ENCODE measurements at regions not wholly inside any gene's neighbourhood (a gene's known extent, or its start where the extent isn't known, plus 50 kb on each side); places are given as distances from the start of the nearest gene placed in this dataset.
"Not testable (repeated sequence)": the region's sequence is repeated elsewhere in the genome, so short reads cannot be mapped to it uniquely, and the experiment has no call there.

DNA sequence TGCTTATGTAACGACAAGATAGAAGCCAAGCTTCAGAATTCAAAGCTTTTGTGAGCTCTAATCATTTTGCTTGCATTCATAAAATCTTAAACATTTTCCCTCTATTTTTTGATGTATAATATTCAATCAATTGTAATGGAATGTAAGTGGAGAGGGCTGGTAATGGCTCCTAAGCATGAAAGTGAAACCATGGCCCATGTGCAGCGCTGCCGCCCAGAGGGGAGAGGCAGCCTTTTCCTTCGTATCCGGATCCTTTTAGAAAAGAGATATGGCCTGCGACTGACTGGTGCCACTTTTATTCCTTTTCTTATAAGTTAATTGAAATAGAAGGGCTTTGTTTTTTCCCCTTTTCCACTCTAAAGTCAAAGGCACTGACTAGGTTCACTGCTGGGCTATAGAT lies 178.9 kb upstream of the POMZP3 start:
- ATAC-seq (ENCODE audit: low read depth), result peak; percentile 76
- H3K9me3 ChIP-seq (ENCODE audit: severe bottlenecking); H3K27me3 ChIP-seq (ENCODE audit: insufficient read depth, poor library complexity, severe bottlenecking); H3K36me3 ChIP-seq (ENCODE audit: low read depth); H3K4me1 ChIP-seq (ENCODE audit: insufficient read depth, poor library complexity, severe bottlenecking); H3K27ac ChIP-seq (ENCODE audit: poor library complexity, severe bottlenecking); H3K4me3 ChIP-seq (ENCODE audit: severe bottlenecking); DNase-seq (ENCODE audit: low spot score): not testable (repeated sequence)
- TF ChIP-seq, protein P1, sequence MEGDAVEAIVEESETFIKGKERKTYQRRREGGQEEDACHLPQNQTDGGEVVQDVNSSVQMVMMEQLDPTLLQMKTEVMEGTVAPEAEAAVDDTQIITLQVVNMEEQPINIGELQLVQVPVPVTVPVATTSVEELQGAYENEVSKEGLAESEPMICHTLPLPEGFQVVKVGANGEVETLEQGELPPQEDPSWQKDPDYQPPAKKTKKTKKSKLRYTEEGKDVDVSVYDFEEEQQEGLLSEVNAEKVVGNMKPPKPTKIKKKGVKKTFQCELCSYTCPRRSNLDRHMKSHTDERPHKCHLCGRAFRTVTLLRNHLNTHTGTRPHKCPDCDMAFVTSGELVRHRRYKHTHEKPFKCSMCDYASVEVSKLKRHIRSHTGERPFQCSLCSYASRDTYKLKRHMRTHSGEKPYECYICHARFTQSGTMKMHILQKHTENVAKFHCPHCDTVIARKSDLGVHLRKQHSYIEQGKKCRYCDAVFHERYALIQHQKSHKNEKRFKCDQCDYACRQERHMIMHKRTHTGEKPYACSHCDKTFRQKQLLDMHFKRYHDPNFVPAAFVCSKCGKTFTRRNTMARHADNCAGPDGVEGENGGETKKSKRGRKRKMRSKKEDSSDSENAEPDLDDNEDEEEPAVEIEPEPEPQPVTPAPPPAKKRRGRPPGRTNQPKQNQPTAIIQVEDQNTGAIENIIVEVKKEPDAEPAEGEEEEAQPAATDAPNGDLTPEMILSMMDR (IDR thresholded peaks at IDR 0.05; ENCODE audit: poor library complexity, severe bottlenecking), result peak; percentile 28

DNA sequence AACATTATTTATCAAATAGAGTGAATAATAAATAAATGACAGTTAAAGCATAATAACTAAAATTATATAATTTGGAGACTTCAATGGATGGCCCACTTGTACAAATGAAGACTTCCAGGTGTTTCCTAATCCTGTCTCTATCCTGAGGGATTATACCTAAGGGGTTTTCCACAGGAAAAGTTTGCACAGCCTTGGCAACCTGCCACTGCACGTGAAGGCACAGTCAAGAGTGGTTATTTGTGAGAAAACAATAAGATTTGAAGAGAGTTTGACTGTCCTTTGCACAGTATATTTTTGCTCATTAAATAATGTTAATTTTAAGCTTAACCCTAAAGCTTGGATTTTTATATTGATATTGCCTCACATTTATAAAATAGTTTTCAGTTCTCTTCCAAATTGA lies 178.2 kb upstream of the POMZP3 start:
- not testable (repeated sequence) for DNase-seq (ENCODE audit: low spot score); ATAC-seq (ENCODE audit: low read depth); H3K27me3 ChIP-seq (ENCODE audit: insufficient read depth, poor library complexity, severe bottlenecking); H3K4me3 ChIP-seq (ENCODE audit: severe bottlenecking); H3K36me3 ChIP-seq (ENCODE audit: low read depth); H3K4me1 ChIP-seq (ENCODE audit: insufficient read depth, poor library complexity, severe bottlenecking); H3K27ac ChIP-seq (ENCODE audit: poor library complexity, severe bottlenecking); H3K9me3 ChIP-seq (ENCODE audit: severe bottlenecking)

DNA sequence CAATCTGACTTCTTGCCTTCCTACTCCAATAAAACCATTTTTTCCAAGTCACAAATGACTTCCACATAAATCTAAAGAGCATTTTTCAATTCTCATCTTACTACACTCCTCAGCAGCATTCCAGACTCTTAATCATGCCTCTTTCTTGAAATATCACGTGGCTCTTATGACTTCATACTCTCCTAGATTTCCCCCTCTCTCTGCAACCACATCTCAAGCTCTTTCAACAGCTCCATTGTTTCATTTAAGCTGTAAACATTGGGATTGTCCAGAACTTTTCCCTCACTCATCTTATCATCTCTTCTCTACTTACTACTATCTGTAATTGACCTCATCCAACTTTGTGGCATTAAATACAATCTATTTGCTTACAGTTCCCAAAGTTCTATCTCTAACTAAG lies 170.6 kb upstream of the POMZP3 start:
- peak; percentile 55; the same call in 1 of the 3 replicates for ATAC-seq (ENCODE audit: low read depth)
- not testable (repeated sequence) for H3K4me1 ChIP-seq (ENCODE audit: insufficient read depth, poor library complexity, severe bottlenecking); H3K4me3 ChIP-seq (ENCODE audit: severe bottlenecking); H3K9me3 ChIP-seq (ENCODE audit: severe bottlenecking); H3K36me3 ChIP-seq (ENCODE audit: low read depth); H3K27ac ChIP-seq (ENCODE audit: poor library complexity, severe bottlenecking); H3K27me3 ChIP-seq (ENCODE audit: insufficient read depth, poor library complexity, severe bottlenecking); DNase-seq (ENCODE audit: low spot score)

DNA sequence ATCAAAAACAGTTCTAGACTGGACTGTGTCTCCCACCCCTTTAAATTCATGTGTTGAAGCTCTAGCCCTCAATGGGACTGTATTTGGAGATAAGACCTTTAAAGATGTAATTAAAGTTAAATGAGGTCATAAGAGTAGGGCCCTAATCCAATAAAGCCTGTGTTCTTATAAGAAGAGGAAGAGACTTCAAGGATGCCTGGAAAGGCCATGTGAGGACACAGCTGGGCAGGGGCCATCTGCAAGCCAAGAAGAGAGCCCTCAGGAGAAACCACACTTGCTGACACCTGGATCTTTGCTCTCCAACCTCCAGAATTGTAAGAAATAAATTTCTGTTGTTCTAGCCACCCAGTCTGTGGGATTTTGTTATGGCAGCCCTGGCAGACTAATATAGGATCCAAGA lies 153.6 kb upstream of the POMZP3 start:
- H3K4me1 ChIP-seq (ENCODE audit: insufficient read depth, poor library complexity, severe bottlenecking); DNase-seq (ENCODE audit: low spot score); H3K27me3 ChIP-seq (ENCODE audit: insufficient read depth, poor library complexity, severe bottlenecking); H3K9me3 ChIP-seq (ENCODE audit: severe bottlenecking); H3K36me3 ChIP-seq (ENCODE audit: low read depth); ATAC-seq (ENCODE audit: low read depth); H3K4me3 ChIP-seq (ENCODE audit: severe bottlenecking); H3K27ac ChIP-seq (ENCODE audit: poor library complexity, severe bottlenecking): not testable (repeated sequence)

DNA sequence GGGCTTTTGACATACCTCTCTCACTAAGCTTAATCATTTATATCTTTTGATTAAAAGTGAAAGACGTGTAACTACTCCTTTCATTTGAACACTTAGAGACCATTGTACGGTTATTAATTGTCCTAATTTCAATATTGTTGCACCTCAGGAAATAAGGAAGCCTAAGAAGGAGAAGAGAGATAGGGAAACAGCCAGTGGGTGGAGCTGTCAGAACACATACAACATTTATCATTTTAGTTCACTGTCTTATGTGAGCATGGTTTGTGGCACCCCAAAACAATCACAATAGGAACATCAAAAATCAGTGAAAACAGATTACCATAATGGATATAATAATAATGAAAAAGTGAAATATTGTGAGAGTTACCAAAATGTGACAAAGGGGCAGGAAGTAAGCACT lies 147.2 kb upstream of the POMZP3 start:
- not testable (repeated sequence) for H3K27me3 ChIP-seq (ENCODE audit: insufficient read depth, poor library complexity, severe bottlenecking); H3K9me3 ChIP-seq (ENCODE audit: severe bottlenecking); H3K4me3 ChIP-seq (ENCODE audit: severe bottlenecking); H3K4me1 ChIP-seq (ENCODE audit: insufficient read depth, poor library complexity, severe bottlenecking); ATAC-seq (ENCODE audit: low read depth); H3K27ac ChIP-seq (ENCODE audit: poor library complexity, severe bottlenecking); DNase-seq (ENCODE audit: low spot score); H3K36me3 ChIP-seq (ENCODE audit: low read depth)

DNA sequence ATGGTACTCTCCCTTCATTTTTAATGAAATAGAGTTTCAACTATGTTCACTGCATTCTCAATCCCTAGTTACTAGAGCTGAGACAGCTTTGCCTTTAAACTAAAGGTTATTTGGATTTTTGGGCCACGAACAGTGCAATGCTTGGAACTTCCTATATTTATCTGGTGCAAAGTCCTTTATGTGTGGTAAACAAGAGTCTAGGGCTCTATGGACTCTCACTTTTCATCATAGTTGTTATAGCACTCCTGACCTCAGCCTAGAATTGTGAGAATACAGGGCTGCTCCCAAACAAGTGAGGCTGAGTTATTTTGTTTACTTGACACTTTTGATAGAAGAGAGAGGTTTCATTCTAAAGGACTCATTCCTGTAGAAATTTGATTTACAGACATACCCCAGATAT lies 144.9 kb upstream of the POMZP3 start:
- H3K27me3 ChIP-seq (ENCODE audit: insufficient read depth, poor library complexity, severe bottlenecking); ATAC-seq (ENCODE audit: low read depth); H3K27ac ChIP-seq (ENCODE audit: poor library complexity, severe bottlenecking); H3K4me1 ChIP-seq (ENCODE audit: insufficient read depth, poor library complexity, severe bottlenecking); H3K36me3 ChIP-seq (ENCODE audit: low read depth); H3K4me3 ChIP-seq (ENCODE audit: severe bottlenecking); DNase-seq (ENCODE audit: low spot score); H3K9me3 ChIP-seq (ENCODE audit: severe bottlenecking): not testable (repeated sequence)

DNA sequence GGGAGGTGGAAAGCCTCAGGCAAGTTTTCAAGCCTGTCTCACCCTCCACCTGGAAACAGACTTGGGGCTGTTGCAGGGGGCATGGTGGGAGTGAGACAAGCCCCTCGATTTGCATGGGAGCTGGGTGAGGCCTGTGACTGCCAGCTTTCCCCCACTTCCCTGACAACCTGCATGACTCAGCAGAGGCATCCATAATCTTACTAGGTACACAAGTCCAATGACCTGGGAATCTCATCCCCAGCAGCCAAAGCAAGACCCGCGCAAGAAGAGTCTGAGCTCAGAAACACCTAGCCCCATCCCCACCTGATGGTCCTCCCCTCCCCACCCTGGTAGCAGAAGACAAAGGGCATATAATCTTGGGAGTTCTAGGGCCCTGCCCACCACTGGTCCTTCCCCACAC lies 136.9 kb upstream of the POMZP3 start:
- H3K27ac ChIP-seq (ENCODE audit: poor library complexity, severe bottlenecking); H3K36me3 ChIP-seq (ENCODE audit: low read depth); H3K9me3 ChIP-seq (ENCODE audit: severe bottlenecking); DNase-seq (ENCODE audit: low spot score); ATAC-seq (ENCODE audit: low read depth); H3K4me1 ChIP-seq (ENCODE audit: insufficient read depth, poor library complexity, severe bottlenecking); H3K4me3 ChIP-seq (ENCODE audit: severe bottlenecking); H3K27me3 ChIP-seq (ENCODE audit: insufficient read depth, poor library complexity, severe bottlenecking): not testable (repeated sequence)

DNA sequence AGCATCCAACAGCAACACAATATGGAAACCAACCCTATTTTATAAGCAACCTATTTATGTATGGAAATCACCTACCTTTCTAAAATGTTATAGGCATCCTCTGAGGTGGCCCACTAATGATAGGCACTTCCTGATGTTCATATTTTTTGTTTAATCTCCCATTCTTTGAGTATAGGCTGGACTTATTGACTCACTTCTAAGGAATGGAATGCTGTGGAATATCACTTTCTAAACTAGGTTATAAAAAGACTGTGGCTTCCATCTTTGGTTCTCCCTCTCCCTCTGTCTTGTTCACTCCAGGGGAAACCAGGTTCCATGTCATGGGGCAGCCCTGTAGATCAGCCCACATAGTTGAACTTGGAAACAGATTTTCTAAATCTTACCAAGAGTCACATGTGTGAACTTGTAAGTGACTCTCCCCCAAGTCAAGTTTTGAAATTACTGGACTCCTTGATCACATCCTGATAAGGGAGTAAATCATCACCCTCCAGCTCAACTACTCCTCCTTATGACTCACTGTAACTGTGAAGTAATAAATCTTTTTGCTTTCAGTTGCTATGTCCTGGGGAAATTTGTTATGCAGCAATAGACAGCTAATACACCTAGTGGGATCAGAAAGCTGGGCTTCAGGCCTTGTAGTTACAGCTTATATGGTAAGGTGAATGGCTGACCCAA lies 133.6 kb upstream of the POMZP3 start:
- not testable (repeated sequence) for DNase-seq (ENCODE audit: low spot score); H3K27me3 ChIP-seq (ENCODE audit: insufficient read depth, poor library complexity, severe bottlenecking); H3K36me3 ChIP-seq (ENCODE audit: low read depth); H3K4me1 ChIP-seq (ENCODE audit: insufficient read depth, poor library complexity, severe bottlenecking); H3K9me3 ChIP-seq (ENCODE audit: severe bottlenecking); H3K4me3 ChIP-seq (ENCODE audit: severe bottlenecking)
- H3K27ac ChIP-seq (ENCODE audit: poor library complexity, severe bottlenecking), result peak overlapping the region; percentile 29
- peak; percentile 68 for ATAC-seq (ENCODE audit: low read depth)

DNA sequence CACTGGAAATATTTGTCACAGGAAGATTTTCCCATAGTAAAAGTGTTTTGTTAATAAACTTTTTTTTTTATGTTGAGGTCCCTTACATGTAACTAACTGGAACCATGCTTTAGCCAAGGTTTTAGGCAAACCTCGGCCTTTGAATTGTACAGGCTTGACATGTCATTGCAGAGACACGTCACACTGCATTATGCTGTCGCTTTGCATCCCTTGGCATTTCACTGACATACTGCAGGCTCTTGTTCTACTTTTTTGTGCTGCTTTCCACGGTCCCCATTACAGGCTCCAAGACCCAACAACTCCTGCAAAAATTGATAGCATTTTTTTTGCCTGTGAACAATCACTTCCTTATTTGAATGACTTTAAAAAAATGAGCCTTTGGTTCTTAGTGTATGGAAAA lies 112.5 kb upstream of the POMZP3 start:
- not testable (repeated sequence) for H3K9me3 ChIP-seq (ENCODE audit: severe bottlenecking); H3K27me3 ChIP-seq (ENCODE audit: insufficient read depth, poor library complexity, severe bottlenecking); DNase-seq (ENCODE audit: low spot score); H3K4me3 ChIP-seq (ENCODE audit: severe bottlenecking); H3K36me3 ChIP-seq (ENCODE audit: low read depth); H3K27ac ChIP-seq (ENCODE audit: poor library complexity, severe bottlenecking); H3K4me1 ChIP-seq (ENCODE audit: insufficient read depth, poor library complexity, severe bottlenecking); ATAC-seq (ENCODE audit: low read depth)

DNA sequence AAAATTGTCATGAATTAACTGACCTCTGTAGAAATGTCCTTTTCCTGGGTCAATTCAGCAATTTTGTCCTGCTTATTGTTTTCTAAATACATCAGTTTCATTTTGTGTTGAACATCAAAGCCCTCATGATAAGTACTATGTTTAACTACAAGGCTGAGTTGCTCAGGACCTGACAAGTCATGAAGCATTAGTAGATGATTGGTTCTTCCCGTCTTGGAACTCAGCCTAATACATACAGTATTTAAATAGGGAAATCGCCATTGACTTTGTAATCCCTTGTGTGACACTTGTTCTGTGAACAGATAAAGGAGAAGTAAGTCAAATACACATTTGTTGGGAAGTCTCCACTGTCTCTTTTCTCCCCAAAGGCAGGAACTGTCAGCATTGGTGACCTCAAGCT lies 109.6 kb upstream of the POMZP3 start:
- not testable (repeated sequence) for H3K27me3 ChIP-seq (ENCODE audit: insufficient read depth, poor library complexity, severe bottlenecking); ATAC-seq (ENCODE audit: low read depth); H3K4me1 ChIP-seq (ENCODE audit: insufficient read depth, poor library complexity, severe bottlenecking); H3K4me3 ChIP-seq (ENCODE audit: severe bottlenecking); H3K36me3 ChIP-seq (ENCODE audit: low read depth); H3K9me3 ChIP-seq (ENCODE audit: severe bottlenecking); DNase-seq (ENCODE audit: low spot score); H3K27ac ChIP-seq (ENCODE audit: poor library complexity, severe bottlenecking)

DNA sequence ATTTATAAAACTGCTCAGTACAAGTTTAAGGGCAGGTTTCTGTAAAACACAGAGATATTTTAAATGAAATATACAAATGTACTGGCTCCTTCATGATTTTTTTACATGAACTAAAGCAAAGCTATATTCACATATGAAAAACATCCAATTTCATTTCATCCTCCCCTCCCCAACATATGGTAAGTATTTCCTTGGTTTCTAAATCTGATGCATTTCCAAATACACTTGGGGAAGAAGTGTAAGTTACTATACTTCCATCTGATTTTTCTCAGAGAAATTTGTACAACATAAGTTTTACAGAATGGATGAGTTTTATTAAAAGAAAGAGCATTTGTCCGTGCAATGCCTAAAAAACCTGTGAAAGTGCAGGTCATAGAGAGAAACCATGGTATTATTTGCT lies 109.0 kb upstream of the POMZP3 start:
- not testable (repeated sequence) for H3K9me3 ChIP-seq (ENCODE audit: severe bottlenecking); H3K27me3 ChIP-seq (ENCODE audit: insufficient read depth, poor library complexity, severe bottlenecking); H3K27ac ChIP-seq (ENCODE audit: poor library complexity, severe bottlenecking); DNase-seq (ENCODE audit: low spot score); H3K4me1 ChIP-seq (ENCODE audit: insufficient read depth, poor library complexity, severe bottlenecking); ATAC-seq (ENCODE audit: low read depth); H3K4me3 ChIP-seq (ENCODE audit: severe bottlenecking); H3K36me3 ChIP-seq (ENCODE audit: low read depth)
